DMS153 treated with DMSO at 0.1 percent for 48 hours (cell line): ENCODE measurements at regions not wholly inside any gene's neighbourhood (a gene's known extent, or its start where the extent isn't known, plus 50 kb on each side); places are given as distances from the start of the nearest gene placed in this dataset.

Experiments used
- DNase-seq: peaks from one replicate; lab custom pipeline; 2025; ENCODE audit not compliant: unreplicated experiment; lab: John Stamatoyannopoulos, UW

- no peak for DNase-seq
These were observed 98.2 kb upstream of the BMPER start for GRCh38 chr7:33807155-33807530.

- no peak for DNase-seq
These were observed 97.4 kb upstream of the BMPER start for GRCh38 chr7:33807779-33808482.

GRCh38 chr7:33809228-33809627 is 96.1 kb upstream of the BMPER start:
- no peak for DNase-seq

- DNase-seq: no peak
These were observed 95.0 kb upstream of the BMPER start for GRCh38 chr7:33810356-33810755.

- DNase-seq: no peak
These were observed 92.0 kb upstream of the BMPER start for GRCh38 chr7:33813331-33813730.

GRCh38 chr7:33814400-33814799 is 90.9 kb upstream of the BMPER start:
- no peak for DNase-seq

GRCh38 chr7:33814936-33815335 is 90.4 kb upstream of the BMPER start:
- no peak for DNase-seq

GRCh38 chr7:33815336-33815735 is 90.0 kb upstream of the BMPER start:
- no peak for DNase-seq

GRCh38 chr7:33816106-33816505 is 89.2 kb upstream of the BMPER start:
- no peak for DNase-seq

GRCh38 chr7:33819658-33820057 is 85.7 kb upstream of the BMPER start:
- no peak for DNase-seq

GRCh38 chr7:33820206-33820605 is 85.1 kb upstream of the BMPER start:
- DNase-seq: no peak

- no peak for DNase-seq
These were observed 83.4 kb upstream of the BMPER start for GRCh38 chr7:33821970-33822369.

GRCh38 chr7:33823913-33824312 is 81.4 kb upstream of the BMPER start:
- no peak for DNase-seq

- no peak for DNase-seq
These were observed 80.4 kb upstream of the BMPER start for GRCh38 chr7:33824911-33825459.

GRCh38 chr7:33825644-33826043 is 79.7 kb upstream of the BMPER start:
- DNase-seq: no peak

- DNase-seq: no peak
These were observed 75.8 kb upstream of the BMPER start for GRCh38 chr7:33829536-33829935.

GRCh38 chr7:33831389-33832141 is 73.8 kb upstream of the BMPER start:
- no peak for DNase-seq

- no peak for DNase-seq
These were observed 73.0 kb upstream of the BMPER start for GRCh38 chr7:33832271-33832721.

GRCh38 chr7:33836797-33837355 is 68.5 kb upstream of the BMPER start:
- no peak for DNase-seq

GRCh38 chr7:33837356-33837851 is 67.9 kb upstream of the BMPER start:
- DNase-seq: no peak

- no peak for DNase-seq
These were observed 64.3 kb upstream of the BMPER start for GRCh38 chr7:33841031-33841430.

- peak; percentile 97 for DNase-seq
These were observed 63.6 kb upstream of the BMPER start for GRCh38 chr7:33841705-33842129.
